WTC11 (cell line): ENCODE measurements at regions not wholly inside any gene's neighbourhood (a gene's known extent, or its start where the extent isn't known, plus 50 kb on each side); places are given as distances from the start of the nearest gene placed in this dataset.
A peak's percentile ranks its signal among the peaks of the same experiment; 100 is the strongest.

Experiments used
- ATAC-seq: fragments of 200-7000 bp; cut with Tn5 transposase; 2 replicates; pipeline ENCODE4 v1.10.0; 2021; ENCODE audit warnings: mild to moderate bottlenecking, moderate library complexity
- CTCF ChIA-PET: fragments of 300-600 bp; sonication (Branson Sonifier 250); formaldehyde crosslinking; loops from one replicate; lab custom pipeline; 2021; ENCODE audit warnings: antibody characterized with exemption; lab: Charles Lee
- POLR2A ChIA-PET: fragments of 350-600 bp; sonication (Branson Sonifier 250); formaldehyde crosslinking; loops from one replicate; lab custom pipeline; 2021; ENCODE audit warnings: antibody characterized with exemption; lab: Charles Lee
- DNase-seq: peaks from one replicate; pipeline ENCODE4 v3.0.0; 2021; ENCODE audit warnings: low spot score
- H3K27ac Mint-ChIP-seq: 2 replicates; pipeline ENCODE4 v1.8.0; 2021; ENCODE audit warnings: mixed read lengths
- H3K27me3 Mint-ChIP-seq: 2 replicates; pipeline ENCODE4 v1.8.0; 2021; ENCODE audit warnings: low read depth, mild to moderate bottlenecking, moderate library complexity, mixed read lengths
- H3K36me3 Mint-ChIP-seq: 2 replicates; pipeline ENCODE4 v1.8.0; 2021; ENCODE audit warnings: mixed read lengths
- H3K4me1 Mint-ChIP-seq: 2 replicates; pipeline ENCODE4 v1.8.0; 2022; ENCODE audit warnings: mixed read lengths
- H3K4me3 Mint-ChIP-seq: 2 replicates; pipeline ENCODE4 v1.8.0; 2021; ENCODE audit warnings: mild to moderate bottlenecking, moderate library complexity, mixed read lengths
- H3K9me3 Mint-ChIP-seq: 2 replicates; pipeline ENCODE4 v1.8.0; 2021; ENCODE audit warnings: mixed read lengths
- ESRRA ChIP-seq: sonication (generic); formaldehyde crosslinking; IDR thresholded peaks from 2 replicates; pipeline ENCODE4 v1.8.1; 2022; ENCODE audit warnings: mild to moderate bottlenecking, missing genetic modification reagents, borderline replicate concordance
- GABPB1 ChIP-seq: sonication (generic); formaldehyde crosslinking; IDR thresholded peaks from 2 replicates; pipeline ENCODE4 v1.8.1; 2023; ENCODE audit warnings: mild to moderate bottlenecking, missing genetic modification reagents
- HMGA2 ChIP-seq: fragments of 250-450 bp; sonication (Bioruptor Pico); IDR thresholded peaks from 2 replicates; pipeline ENCODE4 v1.4.0; 2021; ENCODE audit warnings: mild to moderate bottlenecking, moderate library complexity
- JUN ChIP-seq: sonication (generic); formaldehyde crosslinking; IDR thresholded peaks from 2 replicates; pipeline ENCODE4 v1.8.0; 2023; ENCODE audit warnings: mild to moderate bottlenecking, missing genetic modification reagents
- MXD4 ChIP-seq: fragments of 250-450 bp; sonication (Bioruptor Pico); IDR thresholded peaks from 2 replicates; pipeline ENCODE4 v1.8.0; 2021; ENCODE audit warnings: mild to moderate bottlenecking, moderate library complexity, borderline replicate concordance
- NFE2L1 ChIP-seq: sonication (generic); formaldehyde crosslinking; IDR thresholded peaks from 2 replicates; pipeline ENCODE4 v1.8.1; 2023; ENCODE audit warnings: missing genetic modification reagents
- NFYB ChIP-seq: sonication (generic); formaldehyde crosslinking; conservative IDR thresholded peaks from 2 replicates; pipeline ENCODE4 v1.8.0; 2022; ENCODE audit warnings: low read depth, missing genetic modification reagents
- NR3C1 ChIP-seq: sonication (generic); formaldehyde crosslinking; conservative IDR thresholded peaks from 2 replicates; pipeline ENCODE4 v1.8.1; 2023; ENCODE audit warnings: low read depth, mild to moderate bottlenecking, missing genetic modification reagents
- SMAD4 ChIP-seq: sonication (generic); formaldehyde crosslinking; IDR thresholded peaks from 2 replicates; pipeline ENCODE4 v1.8.0; 2022; ENCODE audit warnings: mild to moderate bottlenecking, missing genetic modification reagents
- TCF7 ChIP-seq: sonication (generic); formaldehyde crosslinking; IDR thresholded peaks from 2 replicates; pipeline ENCODE4 v1.8.0; 2022; ENCODE audit warnings: mild to moderate bottlenecking, low read depth, missing genetic modification reagents, moderate library complexity
- ZNF263 ChIP-seq: sonication (generic); formaldehyde crosslinking; IDR thresholded peaks from 2 replicates; pipeline ENCODE4 v1.8.1; 2022; ENCODE audit warnings: low read depth, mild to moderate bottlenecking, moderate library complexity, missing genetic modification reagents
- ZNF423 ChIP-seq: fragments of 250-450 bp; sonication (Bioruptor Pico); IDR thresholded peaks from 2 replicates; pipeline ENCODE4 v2.1.2; 2022; ENCODE audit warnings: mild to moderate bottlenecking, moderate library complexity
- TF ChIP-seq, protein P1 (sequence below): sonication (generic); formaldehyde crosslinking; IDR thresholded peaks from 2 replicates; pipeline ENCODE4 v1.8.1; 2023; ENCODE audit warnings: mild to moderate bottlenecking, missing genetic modification reagents
- TF ChIP-seq, protein P2 (sequence below): sonication (generic); formaldehyde crosslinking; IDR thresholded peaks from 2 replicates; pipeline ENCODE4 v1.8.0; 2022; ENCODE audit warnings: missing genetic modification reagents
- TF ChIP-seq, protein P3 (sequence below): sonication (generic); formaldehyde crosslinking; IDR thresholded peaks from 2 replicates; pipeline ENCODE4 v1.8.0; 2023; ENCODE audit warnings: mild to moderate bottlenecking, missing genetic modification reagents
- TF ChIP-seq, protein P4 (sequence below): sonication (generic); formaldehyde crosslinking; IDR thresholded peaks from 2 replicates; pipeline ENCODE4 v1.8.1; 2023; ENCODE audit warnings: mild to moderate bottlenecking, missing genetic modification reagents, moderate library complexity
- TF ChIP-seq, protein P5 (sequence below): fragments of 250-450 bp; sonication (Bioruptor Pico); IDR thresholded peaks from 2 replicates; pipeline ENCODE4 v1.9.0; 2021; ENCODE audit warnings: mild to moderate bottlenecking
- TF ChIP-seq, protein P6 (sequence below): fragments of 250-450 bp; sonication (Bioruptor Pico); conservative IDR thresholded peaks from 2 replicates; pipeline ENCODE4 v1.9.0; 2021; ENCODE audit warnings: mild to moderate bottlenecking

DNA sequence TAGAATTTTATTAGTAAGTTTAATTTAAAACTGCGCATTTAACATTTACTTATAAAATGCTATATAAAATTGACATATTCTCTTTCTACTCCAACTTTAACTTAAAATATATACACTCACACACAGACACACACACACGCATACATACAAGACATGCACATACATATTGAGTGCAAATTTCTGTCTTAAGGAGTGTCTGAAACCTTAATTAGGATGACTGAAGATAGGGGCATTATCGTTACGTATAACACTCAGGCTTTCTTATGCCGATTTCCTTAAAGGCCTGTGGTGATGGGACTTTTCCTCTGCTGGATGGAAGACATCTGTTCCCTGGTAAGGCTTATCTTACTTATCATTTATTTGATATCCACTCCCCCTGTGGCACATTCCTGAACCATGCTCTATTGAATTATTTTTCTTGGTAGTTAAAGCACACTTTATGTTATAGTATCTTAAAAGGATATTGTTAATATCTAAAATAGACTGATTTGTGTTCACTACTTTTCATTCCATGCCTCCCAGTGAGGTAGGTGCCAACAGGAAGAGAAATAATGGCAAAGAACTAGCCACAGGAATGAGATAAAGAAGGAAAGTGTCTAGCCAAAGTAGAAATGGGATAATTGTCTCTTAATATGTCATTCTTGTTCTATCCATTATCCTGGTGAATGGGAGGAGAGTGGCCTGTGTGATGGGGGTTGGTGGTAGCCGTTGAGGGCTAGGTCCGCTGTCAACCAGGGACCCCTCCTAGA, 92.9 kb upstream of the GPRIN3 start:
- no peaks in the 10 kb centered on the region for H3K4me1 Mint-ChIP-seq
- peak; percentile 60; the same call in 1 of the 2 replicates for ATAC-seq
- no peak overlapping the region for H3K4me3 Mint-ChIP-seq
- H3K9me3 Mint-ChIP-seq, result no peaks in the 10 kb centered on the region
- DNase-seq, result no peak
- H3K27ac Mint-ChIP-seq, result no peak overlapping the region
- no peak for TF ChIP-seq MXD4
- ChIA-PET CTCF (no interaction called here), POLR2A (no interaction called here)
- H3K27me3 Mint-ChIP-seq, result no peaks in the 10 kb centered on the region
- H3K36me3 Mint-ChIP-seq, result no peaks in the 10 kb centered on the region

DNA sequence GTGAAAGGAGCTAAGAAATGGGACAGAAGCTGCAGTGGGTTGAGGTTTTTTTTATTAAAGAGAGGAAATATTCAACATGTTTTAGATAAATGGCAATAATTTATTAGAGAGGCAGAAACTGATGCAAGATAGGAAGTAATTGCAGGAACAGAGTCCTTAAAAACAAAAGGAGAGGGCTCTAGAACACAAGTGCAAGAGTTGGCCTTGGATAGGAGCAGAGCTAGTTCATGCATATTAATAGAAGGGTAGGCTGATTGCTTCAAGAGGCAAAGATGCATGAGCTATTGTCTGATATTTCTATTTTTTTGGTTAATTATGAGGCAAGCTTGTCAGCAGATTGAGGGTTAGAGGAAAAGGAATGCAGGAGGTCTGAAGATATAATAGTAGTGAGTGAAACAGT, 91.0 kb upstream of the GPRIN3 start:
- no peak for DNase-seq
- no peaks in the 10 kb centered on the region for H3K4me1 Mint-ChIP-seq
- no peak for ATAC-seq
- no peaks in the 10 kb centered on the region for H3K9me3 Mint-ChIP-seq
- no peak overlapping the region for H3K4me3 Mint-ChIP-seq
- TF ChIP-seq, protein P1, sequence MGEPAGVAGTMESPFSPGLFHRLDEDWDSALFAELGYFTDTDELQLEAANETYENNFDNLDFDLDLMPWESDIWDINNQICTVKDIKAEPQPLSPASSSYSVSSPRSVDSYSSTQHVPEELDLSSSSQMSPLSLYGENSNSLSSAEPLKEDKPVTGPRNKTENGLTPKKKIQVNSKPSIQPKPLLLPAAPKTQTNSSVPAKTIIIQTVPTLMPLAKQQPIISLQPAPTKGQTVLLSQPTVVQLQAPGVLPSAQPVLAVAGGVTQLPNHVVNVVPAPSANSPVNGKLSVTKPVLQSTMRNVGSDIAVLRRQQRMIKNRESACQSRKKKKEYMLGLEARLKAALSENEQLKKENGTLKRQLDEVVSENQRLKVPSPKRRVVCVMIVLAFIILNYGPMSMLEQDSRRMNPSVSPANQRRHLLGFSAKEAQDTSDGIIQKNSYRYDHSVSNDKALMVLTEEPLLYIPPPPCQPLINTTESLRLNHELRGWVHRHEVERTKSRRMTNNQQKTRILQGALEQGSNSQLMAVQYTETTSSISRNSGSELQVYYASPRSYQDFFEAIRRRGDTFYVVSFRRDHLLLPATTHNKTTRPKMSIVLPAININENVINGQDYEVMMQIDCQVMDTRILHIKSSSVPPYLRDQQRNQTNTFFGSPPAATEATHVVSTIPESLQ (CRISPR knock-in tag), result no peak
- TF ChIP-seq NFE2L1 (CRISPR knock-in tag) (no peak), SMAD4 (CRISPR knock-in tag) (no peak)
- TF ChIP-seq, all 79 proteins: peak for 0
- Mint-ChIP-seq H3K27ac (no peak overlapping the region), H3K27me3 (no peaks in the 10 kb centered on the region), H3K36me3 (no peaks in the 10 kb centered on the region)
- CTCF ChIA-PET, result no interaction called here
- POLR2A ChIA-PET, result no interaction called here

DNA sequence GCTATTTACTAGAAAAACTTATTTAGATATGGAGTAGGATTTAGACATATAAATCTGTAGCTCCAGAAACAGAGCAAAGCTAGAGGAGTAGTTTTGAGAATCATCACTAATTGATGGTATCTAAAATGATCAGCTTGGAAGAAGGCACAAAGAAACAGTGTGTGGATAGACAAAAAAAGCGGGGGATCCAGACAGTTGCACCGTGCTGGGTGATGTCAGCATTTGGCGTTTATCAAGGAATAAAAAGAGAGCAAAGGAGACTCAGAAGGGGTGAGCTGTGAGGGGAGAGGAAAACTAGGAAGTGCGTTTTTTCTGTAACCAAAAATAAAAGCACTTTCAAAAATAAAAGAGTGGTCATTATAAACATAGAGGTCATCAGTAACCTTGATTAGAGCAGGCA, 90.5 kb upstream of the GPRIN3 start:
- Mint-ChIP-seq H3K4me1 (no peaks in the 10 kb centered on the region), H3K36me3 (no peaks in the 10 kb centered on the region), H3K27ac (no peak overlapping the region), H3K4me3 (no peak overlapping the region), H3K9me3 (no peaks in the 10 kb centered on the region), H3K27me3 (no peaks in the 10 kb centered on the region)
- ATAC-seq (no peak), DNase-seq (no peak)
- no peak for TF ChIP-seq TCF7 (CRISPR knock-in tag)
- TF ChIP-seq SMAD4 (CRISPR knock-in tag), result no peak
- TF ChIP-seq, protein P2, sequence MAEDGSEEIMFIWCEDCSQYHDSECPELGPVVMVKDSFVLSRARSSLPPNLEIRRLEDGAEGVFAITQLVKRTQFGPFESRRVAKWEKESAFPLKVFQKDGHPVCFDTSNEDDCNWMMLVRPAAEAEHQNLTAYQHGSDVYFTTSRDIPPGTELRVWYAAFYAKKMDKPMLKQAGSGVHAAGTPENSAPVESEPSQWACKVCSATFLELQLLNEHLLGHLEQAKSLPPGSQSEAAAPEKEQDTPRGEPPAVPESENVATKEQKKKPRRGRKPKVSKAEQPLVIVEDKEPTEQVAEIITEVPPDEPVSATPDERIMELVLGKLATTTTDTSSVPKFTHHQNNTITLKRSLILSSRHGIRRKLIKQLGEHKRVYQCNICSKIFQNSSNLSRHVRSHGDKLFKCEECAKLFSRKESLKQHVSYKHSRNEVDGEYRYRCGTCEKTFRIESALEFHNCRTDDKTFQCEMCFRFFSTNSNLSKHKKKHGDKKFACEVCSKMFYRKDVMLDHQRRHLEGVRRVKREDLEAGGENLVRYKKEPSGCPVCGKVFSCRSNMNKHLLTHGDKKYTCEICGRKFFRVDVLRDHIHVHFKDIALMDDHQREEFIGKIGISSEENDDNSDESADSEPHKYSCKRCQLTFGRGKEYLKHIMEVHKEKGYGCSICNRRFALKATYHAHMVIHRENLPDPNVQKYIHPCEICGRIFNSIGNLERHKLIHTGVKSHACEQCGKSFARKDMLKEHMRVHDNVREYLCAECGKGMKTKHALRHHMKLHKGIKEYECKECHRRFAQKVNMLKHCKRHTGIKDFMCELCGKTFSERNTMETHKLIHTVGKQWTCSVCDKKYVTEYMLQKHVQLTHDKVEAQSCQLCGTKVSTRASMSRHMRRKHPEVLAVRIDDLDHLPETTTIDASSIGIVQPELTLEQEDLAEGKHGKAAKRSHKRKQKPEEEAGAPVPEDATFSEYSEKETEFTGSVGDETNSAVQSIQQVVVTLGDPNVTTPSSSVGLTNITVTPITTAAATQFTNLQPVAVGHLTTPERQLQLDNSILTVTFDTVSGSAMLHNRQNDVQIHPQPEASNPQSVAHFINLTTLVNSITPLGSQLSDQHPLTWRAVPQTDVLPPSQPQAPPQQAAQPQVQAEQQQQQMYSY, result no peak
- no peak for TF ChIP-seq ZNF263 (CRISPR knock-in tag)
- TF ChIP-seq NR3C1 (CRISPR knock-in tag), result no peak
- TF ChIP-seq GABPB1, result no peak
- TF ChIP-seq, protein P3, sequence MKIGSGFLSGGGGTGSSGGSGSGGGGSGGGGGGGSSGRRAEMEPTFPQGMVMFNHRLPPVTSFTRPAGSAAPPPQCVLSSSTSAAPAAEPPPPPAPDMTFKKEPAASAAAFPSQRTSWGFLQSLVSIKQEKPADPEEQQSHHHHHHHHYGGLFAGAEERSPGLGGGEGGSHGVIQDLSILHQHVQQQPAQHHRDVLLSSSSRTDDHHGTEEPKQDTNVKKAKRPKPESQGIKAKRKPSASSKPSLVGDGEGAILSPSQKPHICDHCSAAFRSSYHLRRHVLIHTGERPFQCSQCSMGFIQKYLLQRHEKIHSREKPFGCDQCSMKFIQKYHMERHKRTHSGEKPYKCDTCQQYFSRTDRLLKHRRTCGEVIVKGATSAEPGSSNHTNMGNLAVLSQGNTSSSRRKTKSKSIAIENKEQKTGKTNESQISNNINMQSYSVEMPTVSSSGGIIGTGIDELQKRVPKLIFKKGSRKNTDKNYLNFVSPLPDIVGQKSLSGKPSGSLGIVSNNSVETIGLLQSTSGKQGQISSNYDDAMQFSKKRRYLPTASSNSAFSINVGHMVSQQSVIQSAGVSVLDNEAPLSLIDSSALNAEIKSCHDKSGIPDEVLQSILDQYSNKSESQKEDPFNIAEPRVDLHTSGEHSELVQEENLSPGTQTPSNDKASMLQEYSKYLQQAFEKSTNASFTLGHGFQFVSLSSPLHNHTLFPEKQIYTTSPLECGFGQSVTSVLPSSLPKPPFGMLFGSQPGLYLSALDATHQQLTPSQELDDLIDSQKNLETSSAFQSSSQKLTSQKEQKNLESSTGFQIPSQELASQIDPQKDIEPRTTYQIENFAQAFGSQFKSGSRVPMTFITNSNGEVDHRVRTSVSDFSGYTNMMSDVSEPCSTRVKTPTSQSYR (CRISPR knock-in tag), result no peak
- TF ChIP-seq, protein P4, sequence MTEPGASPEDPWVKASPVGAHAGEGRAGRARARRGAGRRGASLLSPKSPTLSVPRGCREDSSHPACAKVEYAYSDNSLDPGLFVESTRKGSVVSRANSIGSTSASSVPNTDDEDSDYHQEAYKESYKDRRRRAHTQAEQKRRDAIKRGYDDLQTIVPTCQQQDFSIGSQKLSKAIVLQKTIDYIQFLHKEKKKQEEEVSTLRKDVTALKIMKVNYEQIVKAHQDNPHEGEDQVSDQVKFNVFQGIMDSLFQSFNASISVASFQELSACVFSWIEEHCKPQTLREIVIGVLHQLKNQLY (CRISPR knock-in tag), result no peak
- TF ChIP-seq ESRRA (CRISPR knock-in tag), result no peak
- TF ChIP-seq ZNF423 (CRISPR knock-in tag), result no peak
- no peak for TF ChIP-seq NFYB (CRISPR knock-in tag)
- TF ChIP-seq, protein P5, sequence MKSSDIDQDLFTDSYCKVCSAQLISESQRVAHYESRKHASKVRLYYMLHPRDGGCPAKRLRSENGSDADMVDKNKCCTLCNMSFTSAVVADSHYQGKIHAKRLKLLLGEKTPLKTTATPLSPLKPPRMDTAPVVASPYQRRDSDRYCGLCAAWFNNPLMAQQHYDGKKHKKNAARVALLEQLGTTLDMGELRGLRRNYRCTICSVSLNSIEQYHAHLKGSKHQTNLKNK (CRISPR knock-in tag), result no peak
- no peak for TF ChIP-seq JUN (CRISPR knock-in tag)
- TF ChIP-seq HMGA2 (CRISPR knock-in tag), result no peak
- TF ChIP-seq, protein P6, sequence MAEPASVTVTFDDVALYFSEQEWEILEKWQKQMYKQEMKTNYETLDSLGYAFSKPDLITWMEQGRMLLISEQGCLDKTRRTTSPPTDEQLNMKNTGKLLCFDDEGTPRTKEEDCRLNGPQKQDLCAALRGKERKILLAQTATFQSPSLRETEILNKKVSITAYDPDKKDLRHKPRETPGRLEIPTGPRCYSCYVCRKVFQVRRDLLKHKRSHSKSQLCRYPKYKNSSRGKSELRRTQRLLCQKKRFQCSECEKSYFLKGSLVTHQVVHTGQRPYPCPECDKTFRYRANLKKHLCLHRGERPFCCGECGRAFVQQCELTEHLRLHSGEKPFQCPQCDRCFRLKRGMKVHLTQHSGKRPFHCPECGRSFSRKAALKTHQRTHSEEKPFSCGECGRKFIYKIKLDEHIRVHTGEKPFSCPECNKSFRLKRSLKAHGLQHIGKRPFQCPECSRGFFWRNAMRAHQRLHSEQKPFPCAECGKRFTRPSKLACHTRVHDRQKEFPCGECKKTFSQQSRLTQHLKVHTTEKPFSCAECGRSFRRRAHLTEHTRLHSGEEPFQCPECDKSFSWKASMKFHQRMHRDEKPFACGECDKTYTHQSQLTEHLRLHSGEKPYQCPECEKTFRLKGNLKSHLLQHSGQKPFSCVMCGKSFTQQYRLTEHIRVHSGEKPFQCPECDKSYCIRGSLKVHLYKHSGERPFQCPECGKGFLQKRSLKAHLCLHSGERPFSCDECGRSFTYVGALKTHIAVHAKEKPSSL (CRISPR knock-in tag), result no peak
- ChIA-PET POLR2A (no interaction called here), CTCF (no interaction called here)
